GM12872 (cell line): ENCODE measurements at regions not wholly inside any gene's neighbourhood (a gene's known extent, or its start where the extent isn't known, plus 50 kb on each side); places are given as distances from the start of the nearest gene placed in this dataset.

Source experiments
- TF ChIP-seq, protein P1 (sequence below): IDR thresholded peaks from 3 replicates; pipeline ENCODE4 v1.5.1; 2011; ENCODE audit warnings: low read depth, mild to moderate bottlenecking, low read length, moderate library complexity; ENCODE audit not compliant: insufficient read depth

DNA sequence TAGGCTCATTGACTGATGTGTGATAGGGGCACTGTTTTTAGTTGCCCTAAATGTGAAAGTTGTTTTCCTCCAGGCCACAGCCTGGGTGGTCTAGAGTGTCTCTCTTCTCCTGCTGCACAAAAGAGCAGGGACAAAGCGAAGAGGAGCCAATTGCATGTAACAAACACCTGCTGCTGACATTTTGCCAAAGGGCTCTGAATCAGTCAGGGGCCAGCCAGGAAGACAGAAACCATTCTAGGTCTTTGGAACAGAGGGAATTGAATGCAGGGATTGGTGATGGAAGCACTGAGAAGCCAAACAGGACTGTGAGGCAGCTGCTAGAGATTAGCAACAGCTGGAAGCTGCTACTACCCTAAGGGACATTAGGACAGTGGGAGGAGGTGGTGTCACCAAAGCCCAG is 185.3 kb upstream of the POU3F1 start:
- TF ChIP-seq, protein P1, sequence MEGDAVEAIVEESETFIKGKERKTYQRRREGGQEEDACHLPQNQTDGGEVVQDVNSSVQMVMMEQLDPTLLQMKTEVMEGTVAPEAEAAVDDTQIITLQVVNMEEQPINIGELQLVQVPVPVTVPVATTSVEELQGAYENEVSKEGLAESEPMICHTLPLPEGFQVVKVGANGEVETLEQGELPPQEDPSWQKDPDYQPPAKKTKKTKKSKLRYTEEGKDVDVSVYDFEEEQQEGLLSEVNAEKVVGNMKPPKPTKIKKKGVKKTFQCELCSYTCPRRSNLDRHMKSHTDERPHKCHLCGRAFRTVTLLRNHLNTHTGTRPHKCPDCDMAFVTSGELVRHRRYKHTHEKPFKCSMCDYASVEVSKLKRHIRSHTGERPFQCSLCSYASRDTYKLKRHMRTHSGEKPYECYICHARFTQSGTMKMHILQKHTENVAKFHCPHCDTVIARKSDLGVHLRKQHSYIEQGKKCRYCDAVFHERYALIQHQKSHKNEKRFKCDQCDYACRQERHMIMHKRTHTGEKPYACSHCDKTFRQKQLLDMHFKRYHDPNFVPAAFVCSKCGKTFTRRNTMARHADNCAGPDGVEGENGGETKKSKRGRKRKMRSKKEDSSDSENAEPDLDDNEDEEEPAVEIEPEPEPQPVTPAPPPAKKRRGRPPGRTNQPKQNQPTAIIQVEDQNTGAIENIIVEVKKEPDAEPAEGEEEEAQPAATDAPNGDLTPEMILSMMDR: no peak

DNA sequence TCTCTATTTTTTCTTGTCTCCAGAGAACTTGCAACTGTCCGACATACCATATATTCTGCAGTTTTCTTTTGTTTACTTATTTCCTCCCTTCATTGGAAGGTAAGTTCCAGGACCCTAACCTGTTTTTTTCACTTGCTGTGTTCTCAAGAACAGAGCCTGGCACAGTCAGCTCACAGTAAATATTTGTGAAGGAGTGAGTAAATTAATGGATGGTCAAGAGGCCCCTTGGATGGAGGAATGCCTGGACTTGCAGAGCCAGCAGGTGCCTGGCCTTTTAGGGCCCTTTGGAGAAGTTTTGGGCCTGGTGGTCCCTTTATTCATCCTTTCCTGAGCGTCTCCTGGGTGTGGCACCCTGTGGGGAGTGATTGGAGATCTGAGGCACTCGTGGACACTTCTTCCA is 182.1 kb upstream of the POU3F1 start:
- TF ChIP-seq, protein P1: no peak

DNA sequence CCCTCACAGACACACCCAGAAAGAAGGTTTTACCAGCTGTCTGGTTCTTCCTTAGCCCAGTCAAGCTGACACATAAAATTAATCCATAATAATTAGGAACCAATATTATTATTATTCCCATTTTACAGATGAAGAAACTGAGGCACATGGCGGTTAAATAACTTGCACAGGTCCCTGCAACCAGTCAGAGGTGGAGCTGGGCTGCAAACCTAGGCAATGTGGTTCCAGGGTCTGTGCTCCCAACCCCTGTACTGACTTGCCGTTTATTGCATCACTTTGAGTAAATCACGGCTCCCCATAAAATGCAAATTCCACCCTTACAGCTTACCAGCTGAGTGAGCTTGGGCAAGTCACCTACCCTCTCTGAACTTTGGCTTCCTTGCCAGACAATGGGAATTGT is 179.2 kb upstream of the POU3F1 start:
- TF ChIP-seq, protein P1: no peak

DNA sequence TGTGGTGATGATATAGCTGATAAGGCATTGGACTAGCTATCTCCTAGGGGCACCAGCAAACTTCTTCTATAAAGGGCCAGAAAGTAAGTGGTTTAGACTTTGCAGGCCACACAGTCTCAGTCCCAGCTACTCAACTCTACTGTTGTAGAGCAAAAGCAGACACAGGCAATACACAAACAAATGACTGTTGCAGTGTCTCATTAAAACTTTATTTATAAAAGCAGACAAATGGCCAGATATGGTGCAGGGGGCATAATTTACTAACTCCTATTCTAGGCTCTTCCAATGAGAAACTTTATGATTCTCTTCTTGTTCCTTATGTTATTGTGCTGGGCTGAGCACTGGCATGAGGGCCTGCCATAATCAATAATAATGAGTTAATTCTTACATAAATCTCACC is 176.8 kb upstream of the POU3F1 start:
- TF ChIP-seq, protein P1: no peak

DNA sequence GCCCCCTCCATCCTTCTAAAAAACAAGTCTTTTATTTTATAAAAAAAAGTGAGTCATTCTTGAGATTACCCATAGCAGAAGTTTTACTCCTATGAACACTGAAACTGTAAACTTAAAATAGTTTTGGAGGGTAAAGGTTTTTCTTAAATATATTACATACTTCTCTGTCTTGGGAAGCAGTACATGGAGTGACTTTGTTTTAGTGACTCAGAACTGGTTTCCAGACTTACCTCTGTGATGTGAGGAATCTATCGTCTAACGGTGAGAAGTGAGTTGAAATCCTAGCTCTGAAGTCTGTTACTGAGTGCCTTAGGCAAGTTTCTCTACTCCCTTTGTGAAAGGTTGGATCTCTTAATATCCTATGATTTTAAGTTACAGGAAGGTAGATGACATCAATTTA is 176.3 kb upstream of the POU3F1 start:
- TF ChIP-seq, protein P1: no peak

DNA sequence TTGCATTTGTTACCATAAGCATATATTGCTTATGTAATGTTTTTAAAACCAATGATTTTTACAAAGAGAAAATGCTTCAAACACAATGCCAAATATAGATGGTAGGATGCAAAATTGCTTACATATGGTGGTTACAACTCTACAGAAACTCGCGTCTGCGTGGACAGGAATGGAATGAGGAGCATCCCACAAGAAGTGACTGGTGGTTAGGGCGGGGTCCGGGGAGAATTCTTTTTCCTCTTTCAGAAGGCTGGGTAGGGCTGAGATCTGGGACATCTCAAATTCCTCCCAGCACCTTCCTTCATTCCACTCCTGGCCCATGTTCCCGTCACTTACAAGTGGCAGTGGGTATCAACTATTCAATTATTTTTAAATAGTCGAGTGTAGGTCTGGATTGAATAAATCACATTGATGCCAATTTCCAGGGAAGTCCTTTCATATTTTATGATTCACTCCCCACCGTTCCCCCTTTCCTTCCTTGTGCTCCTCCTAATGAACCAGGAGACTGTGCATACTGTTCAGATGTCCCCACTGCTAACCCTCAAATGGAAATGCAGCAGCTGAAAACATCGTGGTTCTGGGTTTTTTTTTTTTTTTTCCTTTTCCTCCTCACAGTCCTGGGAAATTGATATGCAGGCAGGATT is 174.5 kb upstream of the POU3F1 start:
- TF ChIP-seq, protein P1: no peak

DNA sequence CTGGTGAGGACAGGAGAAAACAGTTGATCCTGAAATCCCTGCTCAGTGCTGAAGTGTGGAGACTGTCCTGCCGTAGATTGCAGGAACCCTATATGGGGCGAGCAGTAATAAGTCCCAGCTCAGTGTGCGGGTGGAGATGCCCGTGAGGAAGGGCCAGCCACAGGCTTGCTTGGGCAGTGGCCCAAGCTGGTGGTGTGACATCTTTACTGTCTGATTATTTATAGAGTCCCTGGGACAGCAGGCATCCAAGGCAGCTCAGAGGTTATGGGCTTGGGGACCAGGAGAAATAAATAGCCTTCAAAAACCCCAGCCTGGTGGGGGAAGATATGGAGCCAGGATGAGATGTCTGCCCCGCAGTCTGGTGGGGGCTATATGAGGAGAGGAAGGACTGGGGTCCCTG is 170.7 kb upstream of the POU3F1 start:
- TF ChIP-seq, protein P1: no peak
